ENCODE measurements at regions not wholly inside any gene's neighbourhood (a gene's known extent, or its start where the extent isn't known, plus 50 kb on each side); places are given as distances from the start of the nearest gene placed in this dataset.
A peak's percentile ranks its signal among the peaks of the same experiment; 100 is the strongest.
"Not testable (repeated sequence)": the region's sequence is repeated elsewhere in the genome, so short reads cannot be mapped to it uniquely, and the experiment has no call there.

- no peak for DNase-seq
Measured at GRCh38 chr16:59535298-59535697, 801.2 kb upstream of the GOT2 start.

- DNase-seq: no peak
Measured at GRCh38 chr16:59527206-59527997, 793.3 kb upstream of the GOT2 start.

- DNase-seq: peak; percentile 3
Measured at GRCh38 chr16:59522826-59523225, 788.7 kb upstream of the GOT2 start.

- DNase-seq: not testable (repeated sequence)
Measured at GRCh38 chr16:59518721-59519120, 784.6 kb upstream of the GOT2 start.

- DNase-seq: no peak
Measured at GRCh38 chr16:59514651-59515050, 780.5 kb upstream of the GOT2 start.

GRCh38 chr16:59510008-59510424, 775.9 kb upstream of the GOT2 start:
- peak; percentile 3 for DNase-seq

- DNase-seq: no peak
Measured at GRCh38 chr16:59500601-59501000, 766.5 kb upstream of the GOT2 start.

- DNase-seq: no peak
Measured at GRCh38 chr16:59487067-59487466, 753.0 kb upstream of the GOT2 start.

GRCh38 chr16:59484833-59485516, 750.9 kb upstream of the GOT2 start:
- no peak for DNase-seq

GRCh38 chr16:59478838-59479237, 744.7 kb upstream of the GOT2 start:
- DNase-seq: no peak

GRCh38 chr16:59470556-59470955, 736.4 kb upstream of the GOT2 start:
- DNase-seq: no peak

GRCh38 chr16:59469266-59469665, 735.1 kb upstream of the GOT2 start:
- no peak for DNase-seq

- DNase-seq: no peak
Measured at GRCh38 chr16:59463776-59464175, 729.7 kb upstream of the GOT2 start.

GRCh38 chr16:59459806-59460205, 725.7 kb upstream of the GOT2 start:
- DNase-seq: no peak

- no peak for DNase-seq
Measured at GRCh38 chr16:59455497-59455896, 721.4 kb upstream of the GOT2 start.

- DNase-seq: not testable (repeated sequence)
Measured at GRCh38 chr16:59450513-59450912, 716.4 kb upstream of the GOT2 start.

GRCh38 chr16:59440502-59440901, 706.4 kb upstream of the GOT2 start:
- DNase-seq: no peak

GRCh38 chr16:59432896-59433295, 698.8 kb upstream of the GOT2 start:
- no peak for DNase-seq

- no peak for DNase-seq
Measured at GRCh38 chr16:59432276-59432675, 698.2 kb upstream of the GOT2 start.

- no peak for DNase-seq
Measured at GRCh38 chr16:59424714-59425273, 690.7 kb upstream of the GOT2 start.

- no peak for DNase-seq
Measured at GRCh38 chr16:59411961-59412841, 678.1 kb upstream of the GOT2 start.

- no peak for DNase-seq
Measured at GRCh38 chr16:59410451-59410850, 676.3 kb upstream of the GOT2 start.
